Parathyroid adenoma (tissue), 2 donors: ENCODE measurements at regions not wholly inside any gene's neighbourhood (a gene's known extent, or its start where the extent isn't known, plus 50 kb on each side); places are given as distances from the start of the nearest gene placed in this dataset.

Experiments
- H2AFZ ChIP-seq: fragments of 300-600 bp; sonication (generic); one replicate; pipeline ENCODE4 v1.7.0; 2017; ENCODE audit warnings: antibody characterized with exemption, mild to moderate bottlenecking
- H3K27ac ChIP-seq: fragments of 300-600 bp; sonication (generic); one replicate; pipeline ENCODE4 v1.7.0; 2017
- H3K27me3 ChIP-seq: fragments of 300-600 bp; sonication (generic); one replicate; pipeline ENCODE4 v1.7.0; 2017; ENCODE audit warnings: low read length; ENCODE audit not compliant: control insufficient read depth, insufficient read depth
- H3K36me3 ChIP-seq: fragments of 300-600 bp; sonication (generic); one replicate; pipeline ENCODE4 v1.7.0; 2017; ENCODE audit warnings: low read length; ENCODE audit not compliant: control insufficient read depth, insufficient read depth
- H3K4me1 ChIP-seq: fragments of 300-600 bp; sonication (generic); one replicate; pipeline ENCODE4 v1.7.0; 2017; ENCODE audit warnings: control low read depth
- H3K4me2 ChIP-seq: fragments of 300-600 bp; sonication (generic); one replicate; pipeline ENCODE4 v1.7.0; 2017; ENCODE audit warnings: low read length
- H3K4me3 ChIP-seq: fragments of 300-600 bp; sonication (generic); one replicate; pipeline ENCODE4 v1.7.0; 2017; ENCODE audit warnings: low read depth, low read length
- H3K79me2 ChIP-seq: fragments of 300-600 bp; sonication (generic); one replicate; pipeline ENCODE4 v1.7.0; 2017; ENCODE audit warnings: control low read depth
- H3K9ac ChIP-seq: fragments of 300-600 bp; sonication (generic); one replicate; pipeline ENCODE4 v1.7.0; 2017; ENCODE audit warnings: mild to moderate bottlenecking
- H3K9me3 ChIP-seq: fragments of 300-600 bp; sonication (generic); one replicate; pipeline ENCODE4 v1.7.0; 2017; ENCODE audit warnings: low read length; ENCODE audit not compliant: control insufficient read depth
- TF ChIP-seq, protein P1 (sequence below): fragments of 300-600 bp; sonication (generic); IDR thresholded peaks from one replicate; pipeline ENCODE4 v1.7.0; 2017; ENCODE audit warnings: antibody characterized with exemption, mild to moderate bottlenecking
- donor health status: primary hyperparathyroidism.

DNA sequence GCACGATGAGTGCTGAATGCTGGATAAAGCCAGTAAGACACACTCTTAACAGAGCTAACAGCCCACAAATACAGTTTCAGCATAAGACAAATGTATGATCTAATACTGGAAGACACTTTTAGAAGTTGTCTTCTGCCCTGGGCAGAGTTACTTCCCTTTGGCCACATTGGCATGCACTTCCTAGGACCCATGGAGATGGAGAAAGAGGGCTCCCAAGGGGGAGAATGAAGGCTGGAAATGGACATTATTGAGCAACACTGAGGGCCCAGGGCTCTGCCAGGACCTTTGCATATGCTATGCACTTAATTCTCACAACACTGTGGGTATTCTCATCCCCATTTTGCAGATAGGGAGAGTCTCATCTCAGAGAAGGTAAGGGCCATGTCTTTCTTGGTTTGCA lies 123.1 kb downstream of the ADAMTS15 start:
- Histone ChIP-seq H3K27ac (no peak overlapping the region), H2AFZ (no peak overlapping the region), H3K4me1 (no peaks in the 10 kb centered on the region), H3K4me3 (no peak overlapping the region), H3K9ac (no peak overlapping the region), H3K79me2 (no peaks in the 10 kb centered on the region), H3K9me3 (no peaks in the 10 kb centered on the region), H3K27me3 (no peaks in the 10 kb centered on the region), H3K4me2 (no peak overlapping the region), H3K36me3 (no peaks in the 10 kb centered on the region)
- TF ChIP-seq, protein P1, sequence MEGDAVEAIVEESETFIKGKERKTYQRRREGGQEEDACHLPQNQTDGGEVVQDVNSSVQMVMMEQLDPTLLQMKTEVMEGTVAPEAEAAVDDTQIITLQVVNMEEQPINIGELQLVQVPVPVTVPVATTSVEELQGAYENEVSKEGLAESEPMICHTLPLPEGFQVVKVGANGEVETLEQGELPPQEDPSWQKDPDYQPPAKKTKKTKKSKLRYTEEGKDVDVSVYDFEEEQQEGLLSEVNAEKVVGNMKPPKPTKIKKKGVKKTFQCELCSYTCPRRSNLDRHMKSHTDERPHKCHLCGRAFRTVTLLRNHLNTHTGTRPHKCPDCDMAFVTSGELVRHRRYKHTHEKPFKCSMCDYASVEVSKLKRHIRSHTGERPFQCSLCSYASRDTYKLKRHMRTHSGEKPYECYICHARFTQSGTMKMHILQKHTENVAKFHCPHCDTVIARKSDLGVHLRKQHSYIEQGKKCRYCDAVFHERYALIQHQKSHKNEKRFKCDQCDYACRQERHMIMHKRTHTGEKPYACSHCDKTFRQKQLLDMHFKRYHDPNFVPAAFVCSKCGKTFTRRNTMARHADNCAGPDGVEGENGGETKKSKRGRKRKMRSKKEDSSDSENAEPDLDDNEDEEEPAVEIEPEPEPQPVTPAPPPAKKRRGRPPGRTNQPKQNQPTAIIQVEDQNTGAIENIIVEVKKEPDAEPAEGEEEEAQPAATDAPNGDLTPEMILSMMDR = no peak

DNA sequence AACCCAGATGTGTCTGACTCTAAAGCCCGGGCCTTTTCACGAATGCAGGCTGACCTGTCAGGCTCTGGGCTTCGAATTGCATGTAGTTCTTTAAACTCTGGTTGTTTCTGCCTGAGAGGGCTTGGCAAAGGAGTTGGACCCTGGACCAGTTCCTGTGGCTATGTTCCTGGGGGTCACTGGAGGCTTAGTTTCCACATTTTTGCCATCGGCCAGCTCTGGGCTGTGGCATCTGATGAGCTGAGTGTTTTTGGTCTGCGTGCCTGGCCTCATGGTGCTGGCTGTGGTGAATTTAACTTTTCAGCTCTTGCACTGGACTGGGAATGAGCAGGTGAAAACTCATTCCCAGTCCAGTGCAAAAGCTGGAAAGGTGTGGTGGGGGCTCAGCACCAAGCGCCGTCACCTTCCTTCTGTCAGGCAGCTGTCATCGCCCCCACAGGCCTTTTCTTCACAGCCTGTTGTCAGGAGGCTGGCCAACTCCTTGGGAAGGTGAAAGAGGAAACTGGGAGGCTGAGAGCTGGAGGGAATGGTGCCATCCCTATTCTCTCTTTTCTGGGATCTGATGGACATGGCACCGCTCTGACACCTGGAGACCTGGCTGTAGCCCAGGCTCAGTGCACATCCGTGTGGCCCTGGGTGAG lies 123.6 kb downstream of the ADAMTS15 start:
- no peak overlapping the region for H3K27ac ChIP-seq
- no peaks in the 10 kb centered on the region for H3K4me1 ChIP-seq
- no peak overlapping the region for H3K4me2 ChIP-seq
- no peak overlapping the region for H3K9ac ChIP-seq
- H3K27me3 ChIP-seq = no peaks in the 10 kb centered on the region
- TF ChIP-seq, protein P1 = no peak
- H3K79me2 ChIP-seq = no peaks in the 10 kb centered on the region
- no peak overlapping the region for H3K4me3 ChIP-seq
- no peaks in the 10 kb centered on the region for H3K36me3 ChIP-seq
- no peaks in the 10 kb centered on the region for H3K9me3 ChIP-seq
- no peak overlapping the region for H2AFZ ChIP-seq

DNA sequence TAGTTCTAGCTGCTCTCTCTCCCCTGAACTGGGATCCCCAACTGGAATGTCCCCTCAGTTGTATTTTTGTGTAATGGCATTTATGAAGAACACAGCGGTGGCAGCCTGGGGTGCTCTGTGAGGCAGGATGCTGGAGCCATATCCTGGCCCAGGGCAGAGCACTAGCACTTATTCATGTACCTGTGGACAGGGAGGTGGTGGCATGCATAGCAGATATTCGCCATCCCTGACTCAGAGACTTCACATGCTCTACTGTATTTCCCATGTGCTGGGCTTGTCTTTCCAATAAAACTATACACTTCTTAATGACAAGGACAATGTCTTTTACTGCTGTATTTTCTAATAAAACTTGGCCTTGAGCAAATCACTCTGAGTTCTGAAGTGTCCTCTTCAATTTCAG lies 125.3 kb downstream of the ADAMTS15 start:
- no peaks in the 10 kb centered on the region for H3K4me1 ChIP-seq
- H3K9me3 ChIP-seq = no peaks in the 10 kb centered on the region
- TF ChIP-seq, protein P1 = no peak
- no peak overlapping the region for H3K9ac ChIP-seq
- H3K4me3 ChIP-seq = no peak overlapping the region
- H3K36me3 ChIP-seq = no peaks in the 10 kb centered on the region
- H3K79me2 ChIP-seq = no peaks in the 10 kb centered on the region
- no peak overlapping the region for H3K4me2 ChIP-seq
- no peak overlapping the region for H3K27ac ChIP-seq
- no peaks in the 10 kb centered on the region for H3K27me3 ChIP-seq
- no peak overlapping the region for H2AFZ ChIP-seq

DNA sequence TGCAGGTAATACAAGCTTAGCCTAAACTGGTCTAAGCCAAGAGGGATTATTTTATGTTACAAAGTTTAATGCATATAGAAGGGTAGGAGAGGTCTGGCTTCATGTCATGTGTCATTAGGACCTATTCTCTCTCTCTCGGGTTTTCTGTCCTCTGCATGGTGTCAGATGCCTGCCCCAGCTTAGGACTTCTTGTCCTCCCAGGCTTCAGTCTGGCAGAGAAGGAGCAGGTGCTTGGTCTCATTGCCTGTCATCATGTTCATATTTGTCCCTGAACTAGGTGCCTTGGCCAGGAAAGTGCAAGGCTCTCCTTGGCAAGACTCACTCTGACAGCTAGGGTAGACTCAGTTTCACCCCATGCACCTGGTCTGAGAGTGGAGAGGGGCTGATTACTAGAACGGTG lies 126.3 kb downstream of the ADAMTS15 start:
- H3K36me3 ChIP-seq = no peaks in the 10 kb centered on the region
- H3K79me2 ChIP-seq = no peaks in the 10 kb centered on the region
- H2AFZ ChIP-seq = no peak overlapping the region
- no peaks in the 10 kb centered on the region for H3K9me3 ChIP-seq
- H3K4me3 ChIP-seq = no peak overlapping the region
- TF ChIP-seq, protein P1 = no peak
- no peaks in the 10 kb centered on the region for H3K4me1 ChIP-seq
- H3K27me3 ChIP-seq = no peaks in the 10 kb centered on the region
- no peak overlapping the region for H3K9ac ChIP-seq
- no peak overlapping the region for H3K4me2 ChIP-seq
- H3K27ac ChIP-seq = no peak overlapping the region

DNA sequence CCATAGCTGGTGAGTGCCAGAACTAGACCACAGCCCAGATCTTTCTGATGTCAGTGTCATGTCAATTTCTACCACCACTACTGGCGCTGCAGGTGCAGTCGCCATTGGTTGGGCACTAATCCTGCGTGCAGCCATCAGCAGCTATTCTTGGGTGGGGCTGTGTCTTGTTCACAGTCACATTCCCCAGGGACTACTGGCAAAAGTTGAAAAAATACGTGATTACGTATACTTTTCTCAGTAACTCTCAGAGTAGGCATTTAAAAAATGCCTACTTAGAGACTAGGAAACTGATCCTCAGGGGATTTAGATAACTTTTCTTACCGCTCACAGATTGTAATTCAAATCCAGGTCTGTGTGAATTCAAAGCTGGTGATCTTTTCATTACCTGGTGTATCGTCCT lies 127.7 kb downstream of the ADAMTS15 start:
- Histone ChIP-seq H3K4me1 (no peaks in the 10 kb centered on the region), H3K4me3 (no peak overlapping the region), H3K4me2 (no peak overlapping the region), H3K27me3 (no peaks in the 10 kb centered on the region), H3K9me3 (no peaks in the 10 kb centered on the region), H3K27ac (no peak overlapping the region), H3K9ac (no peak overlapping the region), H2AFZ (no peak overlapping the region), H3K79me2 (no peaks in the 10 kb centered on the region), H3K36me3 (no peaks in the 10 kb centered on the region)
- TF ChIP-seq, protein P1 = no peak
